ENCODE measurements at regions not wholly inside any gene's neighbourhood (a gene's known extent, or its start where the extent isn't known, plus 50 kb on each side); places are given as distances from the start of the nearest gene placed in this dataset.

DNA sequence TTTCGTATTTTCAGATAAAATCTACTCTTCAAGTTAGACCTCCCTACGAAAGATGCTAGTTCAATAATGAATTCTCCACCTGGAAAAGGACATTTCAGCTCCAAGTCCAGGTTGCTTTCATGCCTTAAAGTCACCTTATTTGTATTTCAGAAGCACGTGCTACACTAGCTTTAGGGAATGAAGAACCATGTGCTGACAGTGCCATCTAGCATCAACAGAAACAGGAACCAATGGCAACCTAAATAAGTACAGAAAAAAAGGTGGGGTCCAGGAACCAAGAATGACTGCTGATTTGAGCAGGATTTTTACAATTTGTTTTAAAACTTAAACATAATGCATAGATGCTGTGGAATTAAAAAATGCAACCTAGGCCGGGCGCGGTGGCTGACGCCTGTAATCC is 77.6 kb upstream of the SNRPN start:
- TF ChIP-seq, protein P1, sequence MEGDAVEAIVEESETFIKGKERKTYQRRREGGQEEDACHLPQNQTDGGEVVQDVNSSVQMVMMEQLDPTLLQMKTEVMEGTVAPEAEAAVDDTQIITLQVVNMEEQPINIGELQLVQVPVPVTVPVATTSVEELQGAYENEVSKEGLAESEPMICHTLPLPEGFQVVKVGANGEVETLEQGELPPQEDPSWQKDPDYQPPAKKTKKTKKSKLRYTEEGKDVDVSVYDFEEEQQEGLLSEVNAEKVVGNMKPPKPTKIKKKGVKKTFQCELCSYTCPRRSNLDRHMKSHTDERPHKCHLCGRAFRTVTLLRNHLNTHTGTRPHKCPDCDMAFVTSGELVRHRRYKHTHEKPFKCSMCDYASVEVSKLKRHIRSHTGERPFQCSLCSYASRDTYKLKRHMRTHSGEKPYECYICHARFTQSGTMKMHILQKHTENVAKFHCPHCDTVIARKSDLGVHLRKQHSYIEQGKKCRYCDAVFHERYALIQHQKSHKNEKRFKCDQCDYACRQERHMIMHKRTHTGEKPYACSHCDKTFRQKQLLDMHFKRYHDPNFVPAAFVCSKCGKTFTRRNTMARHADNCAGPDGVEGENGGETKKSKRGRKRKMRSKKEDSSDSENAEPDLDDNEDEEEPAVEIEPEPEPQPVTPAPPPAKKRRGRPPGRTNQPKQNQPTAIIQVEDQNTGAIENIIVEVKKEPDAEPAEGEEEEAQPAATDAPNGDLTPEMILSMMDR (IDR thresholded peaks at IDR 0.05) = no peak
- TF ChIP-seq POLR2A (IDR thresholded peaks at IDR 0.05) = no peak
